ENCODE measurements at regions not wholly inside any gene's neighbourhood (a gene's known extent, or its start where the extent isn't known, plus 50 kb on each side); places are given as distances from the start of the nearest gene placed in this dataset.

GRCh38 chr1:187374082-187374481 lies 545.3 kb downstream of the PLA2G4A start:
- no peak for DNase-seq (ENCODE audit: low spot score)
- ATAC-seq (ENCODE audit: low read depth) = no peak
- Histone ChIP-seq H3K36me3 (ENCODE audit: low read depth) (no peaks in the 10 kb centered on the region), H3K9me3 (ENCODE audit: severe bottlenecking) (no peaks in the 10 kb centered on the region), H3K4me3 (ENCODE audit: severe bottlenecking) (no peak overlapping the region), H3K27me3 (ENCODE audit: insufficient read depth, poor library complexity, severe bottlenecking) (no peaks in the 10 kb centered on the region), H3K4me1 (ENCODE audit: insufficient read depth, poor library complexity, severe bottlenecking) (no peaks in the 10 kb centered on the region), H3K27ac (ENCODE audit: poor library complexity, severe bottlenecking) (no peak overlapping the region)
- TF ChIP-seq, protein P1, sequence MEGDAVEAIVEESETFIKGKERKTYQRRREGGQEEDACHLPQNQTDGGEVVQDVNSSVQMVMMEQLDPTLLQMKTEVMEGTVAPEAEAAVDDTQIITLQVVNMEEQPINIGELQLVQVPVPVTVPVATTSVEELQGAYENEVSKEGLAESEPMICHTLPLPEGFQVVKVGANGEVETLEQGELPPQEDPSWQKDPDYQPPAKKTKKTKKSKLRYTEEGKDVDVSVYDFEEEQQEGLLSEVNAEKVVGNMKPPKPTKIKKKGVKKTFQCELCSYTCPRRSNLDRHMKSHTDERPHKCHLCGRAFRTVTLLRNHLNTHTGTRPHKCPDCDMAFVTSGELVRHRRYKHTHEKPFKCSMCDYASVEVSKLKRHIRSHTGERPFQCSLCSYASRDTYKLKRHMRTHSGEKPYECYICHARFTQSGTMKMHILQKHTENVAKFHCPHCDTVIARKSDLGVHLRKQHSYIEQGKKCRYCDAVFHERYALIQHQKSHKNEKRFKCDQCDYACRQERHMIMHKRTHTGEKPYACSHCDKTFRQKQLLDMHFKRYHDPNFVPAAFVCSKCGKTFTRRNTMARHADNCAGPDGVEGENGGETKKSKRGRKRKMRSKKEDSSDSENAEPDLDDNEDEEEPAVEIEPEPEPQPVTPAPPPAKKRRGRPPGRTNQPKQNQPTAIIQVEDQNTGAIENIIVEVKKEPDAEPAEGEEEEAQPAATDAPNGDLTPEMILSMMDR (IDR thresholded peaks at IDR 0.05; ENCODE audit: poor library complexity, severe bottlenecking) = no peak

- Histone ChIP-seq H3K27me3 (ENCODE audit: insufficient read depth, poor library complexity, severe bottlenecking) (no peaks in the 10 kb centered on the region), H3K4me1 (ENCODE audit: insufficient read depth, poor library complexity, severe bottlenecking) (no peaks in the 10 kb centered on the region), H3K9me3 (ENCODE audit: severe bottlenecking) (no peaks in the 10 kb centered on the region), H3K4me3 (ENCODE audit: severe bottlenecking) (no peak overlapping the region), H3K27ac (ENCODE audit: poor library complexity, severe bottlenecking) (no peak overlapping the region), H3K36me3 (ENCODE audit: low read depth) (no peaks in the 10 kb centered on the region)
- no peak for DNase-seq (ENCODE audit: low spot score)
- TF ChIP-seq, protein P1 (IDR thresholded peaks at IDR 0.05; ENCODE audit: poor library complexity, severe bottlenecking) = no peak
- ATAC-seq (ENCODE audit: low read depth) = no peak
These were observed 546.0 kb downstream of the PLA2G4A start for GRCh38 chr1:187374742-187375141.

DNA sequence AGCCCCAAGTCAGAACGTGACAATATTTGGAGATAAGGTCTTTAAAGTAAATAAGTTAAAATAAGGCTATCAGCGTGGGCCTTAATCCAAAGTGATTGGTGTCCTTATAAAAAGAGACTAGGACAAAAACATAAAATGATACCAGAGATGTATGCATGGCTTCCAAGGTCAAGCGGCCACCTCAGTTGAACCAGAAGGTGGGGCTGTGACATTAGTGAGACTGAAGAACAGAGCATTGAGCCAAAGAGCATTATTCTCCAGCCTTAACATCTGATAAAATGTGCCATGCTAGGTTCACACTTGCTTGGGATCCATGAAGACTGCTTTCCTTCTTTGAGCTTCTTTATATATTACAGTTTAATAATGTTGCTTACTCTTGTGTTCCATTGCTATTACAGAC lies 554.6 kb downstream of the PLA2G4A start:
- no peaks in the 10 kb centered on the region for H3K9me3 ChIP-seq (ENCODE audit: severe bottlenecking)
- H3K36me3 ChIP-seq (ENCODE audit: low read depth) = no peaks in the 10 kb centered on the region
- no peak overlapping the region for H3K4me3 ChIP-seq (ENCODE audit: severe bottlenecking)
- no peak for DNase-seq (ENCODE audit: low spot score)
- TF ChIP-seq, protein P1 (IDR thresholded peaks at IDR 0.05; ENCODE audit: poor library complexity, severe bottlenecking) = no peak
- H3K4me1 ChIP-seq (ENCODE audit: insufficient read depth, poor library complexity, severe bottlenecking) = no peaks in the 10 kb centered on the region
- no peaks in the 10 kb centered on the region for H3K27me3 ChIP-seq (ENCODE audit: insufficient read depth, poor library complexity, severe bottlenecking)
- no peak for ATAC-seq (ENCODE audit: low read depth)
- no peak overlapping the region for H3K27ac ChIP-seq (ENCODE audit: poor library complexity, severe bottlenecking)

DNA sequence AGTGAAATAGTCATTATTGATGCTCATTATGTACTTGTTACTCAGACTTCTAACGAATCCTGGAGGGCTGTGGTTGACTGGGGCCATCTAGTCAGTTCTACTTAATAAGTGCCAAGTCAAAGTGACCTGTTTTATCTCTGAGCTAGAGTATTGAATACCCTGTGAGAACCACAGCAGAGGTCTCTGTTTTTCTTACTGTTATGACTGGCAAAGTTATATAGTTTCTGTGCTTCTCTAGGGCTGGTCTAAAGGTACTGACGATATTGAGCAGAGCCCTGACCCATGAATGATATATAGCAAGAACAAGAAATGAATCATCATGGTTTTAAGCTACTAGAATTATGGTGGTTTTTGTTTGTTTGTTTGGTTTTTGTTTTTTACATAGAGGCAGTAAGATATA lies 555.8 kb downstream of the PLA2G4A start:
- Histone ChIP-seq H3K36me3 (ENCODE audit: low read depth) (no peaks in the 10 kb centered on the region), H3K27ac (ENCODE audit: poor library complexity, severe bottlenecking) (no peak overlapping the region), H3K4me1 (ENCODE audit: insufficient read depth, poor library complexity, severe bottlenecking) (no peaks in the 10 kb centered on the region), H3K4me3 (ENCODE audit: severe bottlenecking) (no peak overlapping the region), H3K27me3 (ENCODE audit: insufficient read depth, poor library complexity, severe bottlenecking) (no peaks in the 10 kb centered on the region), H3K9me3 (ENCODE audit: severe bottlenecking) (no peaks in the 10 kb centered on the region)
- DNase-seq (ENCODE audit: low spot score) = no peak
- TF ChIP-seq, protein P1 (IDR thresholded peaks at IDR 0.05; ENCODE audit: poor library complexity, severe bottlenecking) = no peak
- ATAC-seq (ENCODE audit: low read depth) = no peak

DNA sequence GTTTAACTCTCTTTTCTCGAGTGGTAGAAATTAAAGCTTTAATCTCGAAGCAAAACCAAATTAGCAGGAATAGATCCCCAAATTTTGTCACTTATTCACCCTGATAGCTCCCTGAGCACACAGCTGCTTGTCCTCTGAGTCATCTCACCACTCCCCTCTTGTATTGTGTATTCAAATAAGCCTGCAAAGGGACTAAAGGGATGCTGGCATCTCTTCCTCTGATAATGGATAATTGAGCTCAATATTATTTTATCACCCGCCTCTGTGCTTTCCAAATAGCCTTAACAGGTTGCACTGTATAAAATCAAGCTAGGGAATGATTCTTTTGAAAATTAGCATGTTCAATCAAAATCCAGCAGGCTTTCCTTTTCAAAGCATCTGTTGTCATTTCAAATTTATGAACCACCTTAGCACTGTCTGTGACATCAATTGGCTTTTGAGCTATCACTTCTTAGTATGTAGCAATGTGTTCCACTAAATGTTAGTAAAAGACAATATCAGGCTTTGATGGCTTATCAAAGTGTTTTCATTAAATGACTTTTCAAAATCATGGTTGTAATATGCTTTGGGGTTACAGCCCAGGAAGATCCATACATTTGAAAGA lies 561.6 kb downstream of the PLA2G4A start:
- no peaks in the 10 kb centered on the region for H3K9me3 ChIP-seq (ENCODE audit: severe bottlenecking)
- ATAC-seq (ENCODE audit: low read depth) (0 out of 3 replicates have a peak, but pooled peaks have one; percentile 33), DNase-seq (ENCODE audit: low spot score) (no peak)
- H3K4me1 ChIP-seq (ENCODE audit: insufficient read depth, poor library complexity, severe bottlenecking) = no peaks in the 10 kb centered on the region
- H3K4me3 ChIP-seq (ENCODE audit: severe bottlenecking) = no peak overlapping the region
- no peaks in the 10 kb centered on the region for H3K27me3 ChIP-seq (ENCODE audit: insufficient read depth, poor library complexity, severe bottlenecking)
- H3K27ac ChIP-seq (ENCODE audit: poor library complexity, severe bottlenecking) = no peak overlapping the region
- H3K36me3 ChIP-seq (ENCODE audit: low read depth) = no peaks in the 10 kb centered on the region
- TF ChIP-seq, protein P1 (IDR thresholded peaks at IDR 0.05; ENCODE audit: poor library complexity, severe bottlenecking) = no peak
